ENCODE measurements at regions not wholly inside any gene's neighbourhood (a gene's known extent, or its start where the extent isn't known, plus 50 kb on each side); places are given as distances from the start of the nearest gene placed in this dataset.

DNA sequence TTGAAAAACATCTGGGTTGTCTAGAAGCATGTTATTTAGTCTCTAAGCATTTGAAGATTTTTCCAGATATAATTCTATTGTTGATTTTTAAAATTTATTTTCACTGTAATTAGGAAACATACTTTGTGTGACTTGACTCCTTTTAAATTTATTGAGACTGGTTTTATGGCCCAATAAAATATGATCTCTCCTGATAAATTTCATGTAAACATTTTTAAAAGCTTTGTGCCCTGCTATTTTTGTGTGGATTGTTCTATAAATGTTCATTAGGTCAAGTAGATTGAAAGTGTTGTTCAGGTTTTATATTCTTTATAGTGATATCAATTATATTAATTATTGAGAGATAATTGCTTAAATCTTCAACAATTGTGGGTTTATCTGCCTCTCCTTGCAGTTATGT, 105.4 kb downstream of the RFX6 start:
- Histone ChIP-seq H3K9ac (ENCODE audit: insufficient read depth, low read depth, low read length) (no peak overlapping the region), H3K27me3 (ENCODE audit: control insufficient read depth in 1 of 2, insufficient read depth in 2 of 2, low read length in 2 of 2) (no peaks in the 10 kb centered on the region), H2AFZ (ENCODE audit: low read length) (no peak overlapping the region), H3K36me3 (replicated peaks in 1 of 2; ENCODE audit: control insufficient read depth in 1 of 2, insufficient read depth in 2 of 2, low read length in 2 of 2) (no peaks in the 10 kb centered on the region), H3K4me3 (replicated peaks in 1 of 3; ENCODE audit: insufficient read depth in 1 of 3, low read depth in 2 of 3, low read length in 3 of 3) (no peak overlapping the region), H3K27ac (ENCODE audit: extremely low read length, insufficient read depth, low read length) (no peak overlapping the region), H3K4me1 (ENCODE audit: insufficient read depth, low read length) (no peaks in the 10 kb centered on the region), H3K79me2 (ENCODE audit: insufficient read depth, low read length) (no peaks in the 10 kb centered on the region), H3K9me3 (ENCODE audit: low read length) (no peaks in the 10 kb centered on the region), H4K20me1 (ENCODE audit: insufficient read depth, low read length) (no peaks in the 10 kb centered on the region), H3K4me2 (ENCODE audit: low read depth, low read length) (no peak overlapping the region)
- FAIRE-seq (no peak), DNase-seq (ENCODE audit: low spot score) (no peak), ATAC-seq (no peak)
- intact Hi-C loops (cut with micrococcal nuclease; ENCODE audit: unreplicated experiment) (no loop called here), in situ Hi-C loops (cut with HindIII; ENCODE audit: extremely low pct_ligation_motif_present, low pct_unique_long_range_greater_than_20kb) (no loop called here)
- POLR2A ChIA-PET, result no interaction called here
- CTCF ChIA-PET (ENCODE audit: low intra/inter-chr PET ratio, low total read pairs), result no interaction called here
- TF ChIP-seq FOXK1 (CRISPR knock-in tag; IDR thresholded peaks at IDR 0.05; ENCODE audit: borderline replicate concordance, low read depth), result no peak
- no peak for TF ChIP-seq MAFF (IDR thresholded peaks at IDR 0.05; ENCODE audit: low read depth, low read length)
- no peak for TF ChIP-seq ZNF761 (CRISPR knock-in tag; conservative IDR thresholded peaks at IDR 0.05)
- TF ChIP-seq, protein P1, sequence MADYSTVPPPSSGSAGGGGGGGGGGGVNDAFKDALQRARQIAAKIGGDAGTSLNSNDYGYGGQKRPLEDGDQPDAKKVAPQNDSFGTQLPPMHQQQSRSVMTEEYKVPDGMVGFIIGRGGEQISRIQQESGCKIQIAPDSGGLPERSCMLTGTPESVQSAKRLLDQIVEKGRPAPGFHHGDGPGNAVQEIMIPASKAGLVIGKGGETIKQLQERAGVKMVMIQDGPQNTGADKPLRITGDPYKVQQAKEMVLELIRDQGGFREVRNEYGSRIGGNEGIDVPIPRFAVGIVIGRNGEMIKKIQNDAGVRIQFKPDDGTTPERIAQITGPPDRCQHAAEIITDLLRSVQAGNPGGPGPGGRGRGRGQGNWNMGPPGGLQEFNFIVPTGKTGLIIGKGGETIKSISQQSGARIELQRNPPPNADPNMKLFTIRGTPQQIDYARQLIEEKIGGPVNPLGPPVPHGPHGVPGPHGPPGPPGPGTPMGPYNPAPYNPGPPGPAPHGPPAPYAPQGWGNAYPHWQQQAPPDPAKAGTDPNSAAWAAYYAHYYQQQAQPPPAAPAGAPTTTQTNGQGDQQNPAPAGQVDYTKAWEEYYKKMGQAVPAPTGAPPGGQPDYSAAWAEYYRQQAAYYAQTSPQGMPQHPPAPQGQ (CRISPR knock-in tag; IDR thresholded peaks at IDR 0.05; ENCODE audit: borderline replicate concordance), result no peak
- TF ChIP-seq ZNF768 (CRISPR knock-in tag; IDR thresholded peaks at IDR 0.05), result no peak
- TF ChIP-seq CAMTA2 (CRISPR knock-in tag; IDR thresholded peaks at IDR 0.05; ENCODE audit: borderline replicate concordance), result no peak
- TF ChIP-seq ZNF101 (CRISPR knock-in tag; IDR thresholded peaks at IDR 0.05; ENCODE audit: borderline replicate concordance, low read depth), result no peak
- TF ChIP-seq, protein P2, sequence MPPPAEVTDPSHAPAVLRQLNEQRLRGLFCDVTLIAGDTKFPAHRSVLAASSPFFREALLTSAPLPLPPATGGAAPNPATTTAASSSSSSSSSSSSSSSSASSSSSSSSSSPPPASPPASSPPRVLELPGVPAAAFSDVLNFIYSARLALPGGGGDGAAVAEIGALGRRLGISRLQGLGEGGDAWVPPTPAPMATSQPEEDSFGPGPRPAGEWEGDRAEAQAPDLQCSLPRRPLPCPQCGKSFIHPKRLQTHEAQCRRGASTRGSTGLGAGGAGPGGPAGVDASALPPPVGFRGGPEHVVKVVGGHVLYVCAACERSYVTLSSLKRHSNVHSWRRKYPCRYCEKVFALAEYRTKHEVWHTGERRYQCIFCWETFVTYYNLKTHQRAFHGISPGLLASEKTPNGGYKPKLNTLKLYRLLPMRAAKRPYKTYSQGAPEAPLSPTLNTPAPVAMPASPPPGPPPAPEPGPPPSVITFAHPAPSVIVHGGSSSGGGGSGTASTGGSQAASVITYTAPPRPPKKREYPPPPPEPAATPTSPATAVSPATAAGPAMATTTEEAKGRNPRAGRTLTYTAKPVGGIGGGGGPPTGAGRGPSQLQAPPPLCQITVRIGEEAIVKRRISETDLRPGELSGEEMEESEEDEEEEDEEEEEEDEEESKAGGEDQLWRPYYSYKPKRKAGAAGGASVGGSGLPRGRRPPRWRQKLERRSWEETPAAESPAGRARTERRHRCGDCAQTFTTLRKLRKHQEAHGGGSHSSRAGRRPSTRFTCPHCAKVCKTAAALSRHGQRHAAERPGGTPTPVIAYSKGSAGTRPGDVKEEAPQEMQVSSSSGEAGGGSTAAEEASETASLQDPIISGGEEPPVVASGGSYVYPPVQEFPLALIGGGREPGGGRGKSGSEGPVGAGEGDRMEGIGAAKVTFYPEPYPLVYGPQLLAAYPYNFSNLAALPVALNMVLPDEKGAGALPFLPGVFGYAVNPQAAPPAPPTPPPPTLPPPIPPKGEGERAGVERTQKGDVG (CRISPR knock-in tag; IDR thresholded peaks at IDR 0.05; ENCODE audit: borderline replicate concordance), result no peak
- no peak for TF ChIP-seq GPN1 (CRISPR knock-in tag; IDR thresholded peaks at IDR 0.05; ENCODE audit: borderline replicate concordance)
- TF ChIP-seq, protein P3, sequence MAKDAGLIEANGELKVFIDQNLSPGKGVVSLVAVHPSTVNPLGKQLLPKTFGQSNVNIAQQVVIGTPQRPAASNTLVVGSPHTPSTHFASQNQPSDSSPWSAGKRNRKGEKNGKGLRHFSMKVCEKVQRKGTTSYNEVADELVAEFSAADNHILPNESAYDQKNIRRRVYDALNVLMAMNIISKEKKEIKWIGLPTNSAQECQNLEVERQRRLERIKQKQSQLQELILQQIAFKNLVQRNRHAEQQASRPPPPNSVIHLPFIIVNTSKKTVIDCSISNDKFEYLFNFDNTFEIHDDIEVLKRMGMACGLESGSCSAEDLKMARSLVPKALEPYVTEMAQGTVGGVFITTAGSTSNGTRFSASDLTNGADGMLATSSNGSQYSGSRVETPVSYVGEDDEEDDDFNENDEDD (CRISPR knock-in tag; IDR thresholded peaks at IDR 0.05; ENCODE audit: borderline replicate concordance), result no peak
- TF ChIP-seq, protein P4, sequence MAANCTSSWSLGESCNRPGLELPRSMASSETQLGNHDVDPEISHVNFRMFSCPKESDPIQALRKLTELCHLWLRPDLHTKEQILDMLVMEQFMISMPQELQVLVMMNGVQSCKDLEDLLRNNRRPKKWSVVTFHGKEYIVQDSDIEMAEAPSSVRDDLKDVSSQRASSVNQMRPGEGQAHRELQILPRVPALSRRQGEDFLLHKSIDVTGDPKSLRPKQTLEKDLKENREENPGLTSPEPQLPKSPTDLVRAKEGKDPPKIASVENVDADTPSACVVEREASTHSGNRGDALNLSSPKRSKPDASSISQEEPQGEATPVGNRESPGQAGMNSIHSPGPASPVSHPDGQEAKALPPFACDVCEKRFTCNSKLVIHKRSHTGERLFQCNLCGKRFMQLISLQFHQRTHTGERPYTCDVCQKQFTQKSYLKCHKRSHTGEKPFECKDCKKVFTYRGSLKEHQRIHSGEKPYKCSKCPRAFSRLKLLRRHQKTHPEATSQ (CRISPR knock-in tag; IDR thresholded peaks at IDR 0.05; ENCODE audit: borderline replicate concordance), result no peak
- TF ChIP-seq ZNF850 (CRISPR knock-in tag; conservative IDR thresholded peaks at IDR 0.05), result no peak
- no peak for TF ChIP-seq GLI4 (CRISPR knock-in tag; IDR thresholded peaks at IDR 0.05; ENCODE audit: borderline replicate concordance)
- BruUV-seq (replicated peaks), result no TSS peak

Measured in HepG2 (cell line).